ENCODE measurements at regions not wholly inside any gene's neighbourhood (a gene's known extent, or its start where the extent isn't known, plus 50 kb on each side); places are given as distances from the start of the nearest gene placed in this dataset.

- no peak for DNase-seq
- no peaks in the 10 kb centered on the region for H3K4me1 Mint-ChIP-seq
These were observed 131.5 kb downstream of the RPS24 start for GRCh38 chr10:78165172-78165571.

GRCh38 chr10:78165617-78166016 is 132.0 kb downstream of the RPS24 start:
- no peak overlapping the region for H3K4me3 Mint-ChIP-seq
- no peaks in the 10 kb centered on the region for H3K36me3 Mint-ChIP-seq
- Histone ChIP-seq H3K4me1 (ENCODE audit: insufficient read depth, low read length) (no peaks in the 10 kb centered on the region), H3K36me3 (ENCODE audit: insufficient read depth, low read length) (no peaks in the 10 kb centered on the region), H3K9me3 (ENCODE audit: low read length) (no peaks in the 10 kb centered on the region), H3K27ac (ENCODE audit: low read depth, low read length) (no peak overlapping the region), H3K4me3 (ENCODE audit: low read length) (no peak overlapping the region), H3K27me3 (ENCODE audit: insufficient read depth, low read length, poor library complexity, severe bottlenecking) (no peaks in the 10 kb centered on the region)
- H3K9me3 Mint-ChIP-seq: peaks cover 0 to 11% (median 0%) of the 10 kb centered on the region in 5 donors
- no peaks in the 10 kb centered on the region for H3K4me1 Mint-ChIP-seq
- ChIA-PET POLR2A (no interaction called here), CTCF (no interaction called here)
- no peak for DNase-seq
- H3K27me3 Mint-ChIP-seq: peaks cover 5 to 17% of the 10 kb centered on the region in 2 donors
- no peak overlapping the region for H3K27ac Mint-ChIP-seq

More at GRCh38 chr10:78165172-78165571, 131.5 kb downstream of the RPS24 start:
- Histone ChIP-seq H3K27ac (ENCODE audit: low read depth, low read length) (no peak overlapping the region), H3K4me3 (ENCODE audit: low read length) (no peak overlapping the region), H3K9me3 (ENCODE audit: low read length) (no peaks in the 10 kb centered on the region), H3K27me3 (ENCODE audit: insufficient read depth, low read length, poor library complexity, severe bottlenecking) (no peaks in the 10 kb centered on the region), H3K36me3 (ENCODE audit: insufficient read depth, low read length) (no peaks in the 10 kb centered on the region), H3K4me1 (ENCODE audit: insufficient read depth, low read length) (no peaks in the 10 kb centered on the region)
- peaks cover 0 to 11% (median 0%) of the 10 kb centered on the region in 5 donors for H3K9me3 Mint-ChIP-seq
- CTCF ChIA-PET: no interaction called here
- POLR2A ChIA-PET: no interaction called here
- H3K36me3 Mint-ChIP-seq: no peaks in the 10 kb centered on the region
- H3K27ac Mint-ChIP-seq: no peak overlapping the region
- no peak overlapping the region for H3K4me3 Mint-ChIP-seq
- peaks cover 5 to 17% of the 10 kb centered on the region in 2 donors for H3K27me3 Mint-ChIP-seq

GRCh38 chr10:78166261-78166660 is 132.6 kb downstream of the RPS24 start:
- POLR2A ChIA-PET: no interaction called here
- H3K36me3 ChIP-seq (ENCODE audit: insufficient read depth, low read length): no peaks in the 10 kb centered on the region

GRCh38 chr10:78169214-78169613 is 135.6 kb downstream of the RPS24 start:
- CTCF ChIA-PET: no interaction called here
- Mint-ChIP-seq H3K9me3 (no peaks in the 10 kb centered on the region), H3K36me3 (no peaks in the 10 kb centered on the region), H3K27ac (no peak overlapping the region), H3K27me3 (peaks cover 6 to 13% of the 10 kb centered on the region in 2 donors), H3K4me3 (no peak overlapping the region), H3K4me1 (no peaks in the 10 kb centered on the region)
- POLR2A ChIA-PET: no interaction called here
- no peak overlapping the region for H3K4me3 ChIP-seq (ENCODE audit: low read length)
- H3K9me3 ChIP-seq (ENCODE audit: low read length): no peaks in the 10 kb centered on the region
- DNase-seq: no peak
- no peaks in the 10 kb centered on the region for H3K4me1 ChIP-seq (ENCODE audit: insufficient read depth, low read length)
- no peaks in the 10 kb centered on the region for H3K27me3 ChIP-seq (ENCODE audit: insufficient read depth, low read length, poor library complexity, severe bottlenecking)
- no peaks in the 10 kb centered on the region for H3K36me3 ChIP-seq (ENCODE audit: insufficient read depth, low read length)
- no peak overlapping the region for H3K27ac ChIP-seq (ENCODE audit: low read depth, low read length)

More at GRCh38 chr10:78166261-78166660, 132.6 kb downstream of the RPS24 start:
- no peaks in the 10 kb centered on the region for H3K4me1 ChIP-seq (ENCODE audit: insufficient read depth, low read length)
- Mint-ChIP-seq H3K27me3 (peaks cover 5 to 17% of the 10 kb centered on the region in 2 donors), H3K4me1 (no peaks in the 10 kb centered on the region), H3K27ac (no peak overlapping the region), H3K9me3 (peaks cover 0 to 11% (median 0%) of the 10 kb centered on the region in 5 donors), H3K36me3 (no peaks in the 10 kb centered on the region), H3K4me3 (no peak overlapping the region)
- DNase-seq: no peak
- no peaks in the 10 kb centered on the region for H3K27me3 ChIP-seq (ENCODE audit: insufficient read depth, low read length, poor library complexity, severe bottlenecking)
- no peaks in the 10 kb centered on the region for H3K9me3 ChIP-seq (ENCODE audit: low read length)
- no peak overlapping the region for H3K27ac ChIP-seq (ENCODE audit: low read depth, low read length)
- CTCF ChIA-PET: no interaction called here
- H3K4me3 ChIP-seq (ENCODE audit: low read length): no peak overlapping the region

GRCh38 chr10:78170026-78170475 is 136.4 kb downstream of the RPS24 start:
- Histone ChIP-seq H3K27me3 (ENCODE audit: insufficient read depth, low read length, poor library complexity, severe bottlenecking) (no peaks in the 10 kb centered on the region), H3K9me3 (ENCODE audit: low read length) (no peaks in the 10 kb centered on the region), H3K36me3 (ENCODE audit: insufficient read depth, low read length) (no peaks in the 10 kb centered on the region), H3K27ac (ENCODE audit: low read depth, low read length) (no peak overlapping the region), H3K4me1 (ENCODE audit: insufficient read depth, low read length) (no peaks in the 10 kb centered on the region), H3K4me3 (ENCODE audit: low read length) (no peak overlapping the region)
- no peak overlapping the region for H3K27ac Mint-ChIP-seq
- peaks cover 6 to 13% of the 10 kb centered on the region in 2 donors for H3K27me3 Mint-ChIP-seq
- H3K4me1 Mint-ChIP-seq: no peaks in the 10 kb centered on the region
- no peaks in the 10 kb centered on the region for H3K36me3 Mint-ChIP-seq
- DNase-seq: no peak
- no peak overlapping the region for H3K4me3 Mint-ChIP-seq
- ChIA-PET POLR2A (no interaction called here), CTCF (no interaction called here)
- H3K9me3 Mint-ChIP-seq: no peaks in the 10 kb centered on the region

- ChIA-PET POLR2A (no interaction called here), CTCF (no interaction called here)
- Histone ChIP-seq H3K36me3 (ENCODE audit: insufficient read depth, low read length) (no peaks in the 10 kb centered on the region), H3K27ac (ENCODE audit: low read depth, low read length) (no peak overlapping the region), H3K4me3 (ENCODE audit: low read length) (no peak overlapping the region), H3K9me3 (ENCODE audit: low read length) (no peaks in the 10 kb centered on the region), H3K27me3 (ENCODE audit: insufficient read depth, low read length, poor library complexity, severe bottlenecking) (no peaks in the 10 kb centered on the region), H3K4me1 (ENCODE audit: insufficient read depth, low read length) (no peaks in the 10 kb centered on the region)
- no peak for DNase-seq
- Mint-ChIP-seq H3K9me3 (no peaks in the 10 kb centered on the region), H3K27ac (no peak overlapping the region), H3K27me3 (peaks cover 5 to 10% of the 10 kb centered on the region in 2 donors), H3K4me1 (no peaks in the 10 kb centered on the region), H3K4me3 (no peak overlapping the region), H3K36me3 (no peaks in the 10 kb centered on the region)
These were observed 138.2 kb downstream of the RPS24 start for GRCh38 chr10:78171633-78172400.

- Histone ChIP-seq H3K4me1 (ENCODE audit: insufficient read depth, low read length) (no peaks in the 10 kb centered on the region), H3K9me3 (ENCODE audit: low read length) (no peaks in the 10 kb centered on the region), H3K36me3 (ENCODE audit: insufficient read depth, low read length) (no peaks in the 10 kb centered on the region), H3K4me3 (ENCODE audit: low read length) (no peak overlapping the region), H3K27ac (ENCODE audit: low read depth, low read length) (no peak overlapping the region), H3K27me3 (ENCODE audit: insufficient read depth, low read length, poor library complexity, severe bottlenecking) (no peaks in the 10 kb centered on the region)
- ChIA-PET CTCF (no interaction called here), POLR2A (no interaction called here)
- Mint-ChIP-seq H3K9me3 (no peaks in the 10 kb centered on the region), H3K27me3 (peaks cover 4 to 9% of the 10 kb centered on the region in 2 donors), H3K36me3 (no peaks in the 10 kb centered on the region), H3K4me1 (no peaks in the 10 kb centered on the region), H3K27ac (no peak overlapping the region), H3K4me3 (no peak overlapping the region)
- DNase-seq: no peak
These were observed 139.8 kb downstream of the RPS24 start for GRCh38 chr10:78173360-78174015.

GRCh38 chr10:78175444-78176015 is 141.9 kb downstream of the RPS24 start:
- Mint-ChIP-seq H3K27ac (no peak overlapping the region), H3K4me1 (no peaks in the 10 kb centered on the region), H3K9me3 (no peaks in the 10 kb centered on the region), H3K4me3 (no peak overlapping the region), H3K36me3 (no peaks in the 10 kb centered on the region), H3K27me3 (peaks cover 4 to 7% of the 10 kb centered on the region in 2 donors)
- no peak for DNase-seq
- Histone ChIP-seq H3K36me3 (ENCODE audit: insufficient read depth, low read length) (no peaks in the 10 kb centered on the region), H3K4me1 (ENCODE audit: insufficient read depth, low read length) (no peaks in the 10 kb centered on the region), H3K4me3 (ENCODE audit: low read length) (no peak overlapping the region), H3K9me3 (ENCODE audit: low read length) (no peaks in the 10 kb centered on the region), H3K27ac (ENCODE audit: low read depth, low read length) (no peak overlapping the region), H3K27me3 (ENCODE audit: insufficient read depth, low read length, poor library complexity, severe bottlenecking) (no peaks in the 10 kb centered on the region)
- ChIA-PET POLR2A (no interaction called here), CTCF (no interaction called here)

Measured in CD8-positive, alpha-beta memory T cell (primary cell).